HepG2 (cell line): ENCODE measurements at regions not wholly inside any gene's neighbourhood (a gene's known extent, or its start where the extent isn't known, plus 50 kb on each side); places are given as distances from the start of the nearest gene placed in this dataset.

Experiments
- ATAC-seq: fragments of 200-7000 bp; cut with Tn5 transposase; 3 replicates; pipeline ENCODE4 v1.9.1; 2020; ENCODE audit warnings: mild to moderate bottlenecking, moderate library complexity
- BruUV-seq: library from RNA; stranded (reverse); fragments of 400-500 nt; replicated peaks from 2 replicates; lab custom pipeline; 2021; lab: Mats Ljungman, UMichigan
- CTCF ChIA-PET: fragments of 300-600 bp; formaldehyde crosslinking; extraction: SDS; loops from one replicate; lab custom pipeline; 2021; ENCODE audit warnings: low total read pairs, inconsistent platforms, low intra/inter-chr PET ratio; lab: Yijun Ruan, JAX
- POLR2A ChIA-PET: fragments of 350-600 bp; sonication (Branson Sonifier 250); formaldehyde crosslinking; loops from one replicate; lab custom pipeline; 2020; ENCODE audit warnings: antibody characterized with exemption, inconsistent platforms; lab: Yijun Ruan, JAX
- DNase-seq: peaks from one replicate; pipeline ENCODE4 v3.0.0-alpha.2; 2015; ENCODE audit warnings: low spot score
- FAIRE-seq: peaks from 3 replicates; lab custom pipeline; 2011; peaks lifted over from hg19 to GRCh38; lab: Jason Lieb, UNC
- H2AFZ ChIP-seq: one replicate; pipeline ENCODE4 v1.6.1; 2011; ENCODE audit warnings: low read length, inconsistent platforms
- H3K27ac ChIP-seq: fragments of 300-600 bp; 3 replicates; pipeline ENCODE4 v1.8.0; 2011; ENCODE audit warnings: mixed run types, mild to moderate bottlenecking, mixed read lengths, low read length, inconsistent platforms; ENCODE audit not compliant: insufficient read depth; ENCODE audit errors: extremely low read length
- H3K27me3 ChIP-seq, 2 experiments: fragments of 200-600 bp in 1 of 2; 2 replicates in 1 of 2; 3 replicates in 1 of 2; pipeline versions ENCODE4 v1.6.0 to v1.8.0; 2011; ENCODE audit warnings: low read length in 2 of 2, mild to moderate bottlenecking in 2 of 2, moderate library complexity in 2 of 2, inconsistent platforms in 1 of 2; ENCODE audit not compliant: insufficient read depth in 2 of 2, control insufficient read depth in 1 of 2
- H3K36me3 ChIP-seq, 2 experiments: fragments of 200-600 bp in 1 of 2; replicated peaks in 1 of 2; 2 replicates in 1 of 2; 3 replicates in 1 of 2; pipeline versions ENCODE4 v1.5.1 to v1.8.0; 2011; ENCODE audit warnings: low read length in 2 of 2, inconsistent platforms in 1 of 2; ENCODE audit not compliant: insufficient read depth in 2 of 2, control insufficient read depth in 1 of 2
- H3K4me1 ChIP-seq: 2 replicates; pipeline ENCODE4 v1.5.1; 2012; ENCODE audit warnings: low read length, inconsistent platforms; ENCODE audit not compliant: insufficient read depth
- H3K4me2 ChIP-seq: 2 replicates; pipeline ENCODE4 v1.6.0; 2011; ENCODE audit warnings: low read depth, low read length, inconsistent platforms
- H3K4me3 ChIP-seq, 3 experiments: fragments of 200-600 bp in 1 of 3; sonication (generic), shearing (Covaris generic) in 1 of 3; replicated peaks in 1 of 3; 2 replicates each; pipeline ENCODE4 v1.5.1; 2011 to 2016; ENCODE audit warnings: low read length in 3 of 3, inconsistent platforms in 2 of 3, low read depth in 2 of 3, mild to moderate bottlenecking in 2 of 3, control low read depth in 1 of 3, mixed read lengths in 1 of 3; ENCODE audit not compliant: insufficient read depth in 1 of 3
- H3K79me2 ChIP-seq: one replicate; pipeline ENCODE4 v1.6.1; 2011; ENCODE audit warnings: low read length, inconsistent platforms; ENCODE audit not compliant: insufficient read depth
- H3K9ac ChIP-seq: 2 replicates; pipeline ENCODE4 v1.6.0; 2011; ENCODE audit warnings: mild to moderate bottlenecking, low read depth, low read length, inconsistent platforms; ENCODE audit not compliant: insufficient read depth
- H3K9me3 ChIP-seq: 2 replicates; pipeline ENCODE4 v1.5.1; 2012; ENCODE audit warnings: mild to moderate bottlenecking, low read length
- H4K20me1 ChIP-seq: 2 replicates; pipeline ENCODE4 v1.6.0; 2011; ENCODE audit warnings: inconsistent platforms, mild to moderate bottlenecking, low read length, moderate library complexity; ENCODE audit not compliant: insufficient read depth
- ARNTL ChIP-seq: sonication (generic); formaldehyde crosslinking; IDR thresholded peaks from 2 replicates; pipeline ENCODE4 v1.4.0; 2020; ENCODE audit warnings: mild to moderate bottlenecking, missing genetic modification reagents
- GABPA ChIP-seq, 2 experiments: IDR thresholded peaks; 2 replicates each; pipeline ENCODE4 v1.6.1; 2011 to 2016; ENCODE audit warnings: low read depth in 2 of 2, low read length in 1 of 2, missing biosample characterization in 1 of 2, missing genetic modification characterization in 1 of 2
- SMC3 ChIP-seq: IDR thresholded peaks from 2 replicates; pipeline ENCODE4 v1.6.1; 2011; ENCODE audit warnings: low read length, improper control_type of control experiment
- STAG1 ChIP-seq: sonication (generic); formaldehyde crosslinking; IDR thresholded peaks from 2 replicates; pipeline ENCODE4 v1.4.0; 2020; ENCODE audit warnings: missing genetic modification reagents
- XRCC5 ChIP-seq: fragments of 200-400 bp; formaldehyde crosslinking; optimal IDR thresholded peaks from 2 replicates; pipeline ENCODE3; 2017; ENCODE audit warnings: mild to moderate bottlenecking, low read length
- ZBTB49 ChIP-seq: sonication (generic); formaldehyde crosslinking; IDR thresholded peaks from 2 replicates; pipeline ENCODE4 v1.4.0; 2020; ENCODE audit warnings: missing genetic modification reagents, borderline replicate concordance
- ZNF224 ChIP-seq: sonication (generic); formaldehyde crosslinking; IDR thresholded peaks from 2 replicates; pipeline ENCODE4 v1.5.0; 2020; ENCODE audit warnings: mild to moderate bottlenecking, missing genetic modification reagents
- ZNF263 ChIP-seq: sonication (generic); formaldehyde crosslinking; IDR thresholded peaks from 2 replicates; pipeline ENCODE4 v1.4.0; 2020; ENCODE audit warnings: missing genetic modification reagents
- ZNF280D ChIP-seq: sonication (generic); formaldehyde crosslinking; IDR thresholded peaks from 2 replicates; pipeline ENCODE4 v1.5.1; 2020; ENCODE audit warnings: mild to moderate bottlenecking, missing genetic modification reagents
- ZNF383 ChIP-seq: sonication (generic); formaldehyde crosslinking; IDR thresholded peaks from 2 replicates; pipeline ENCODE4 v1.4.0; 2020; ENCODE audit warnings: missing genetic modification reagents, mild to moderate bottlenecking, borderline replicate concordance
- ZNF574 ChIP-seq: sonication (generic); formaldehyde crosslinking; IDR thresholded peaks from 2 replicates; pipeline ENCODE4 v1.4.0; 2020; ENCODE audit warnings: missing genetic modification reagents
- ZNF737 ChIP-seq: sonication (generic); formaldehyde crosslinking; IDR thresholded peaks from 2 replicates; pipeline ENCODE4 v1.5.0; 2020; ENCODE audit warnings: missing genetic modification reagents, mild to moderate bottlenecking, borderline replicate concordance
- ZNF879 ChIP-seq: sonication (generic); formaldehyde crosslinking; IDR thresholded peaks from 2 replicates; pipeline ENCODE4 v1.8.1; 2023; ENCODE audit warnings: missing genetic modification reagents
- WGBS: methylation state at CpG from one replicate; pipeline ENCODE4 v1.1.6; 2017; ENCODE audit warnings: low lambda C conversion rate; 5-methylcytosine and 5-hydroxymethylcytosine counted together
- in situ Hi-C: cut with HindIII; loops from 2 replicates; pipeline ENCODE4 v1.10.0; 2017; ENCODE audit warnings: low pct_unique_long_range_greater_than_20kb; ENCODE audit not compliant: extremely low pct_ligation_motif_present
- intact Hi-C: fragments of 100-400 bp; cut with micrococcal nuclease; formaldehyde crosslinking; loops from one replicate; pipeline ENCODE4 v1.10.0; 2022; ENCODE audit not compliant: unreplicated experiment

GRCh38 chr19:30799865-30800755 is 427.9 kb downstream of the ZNF536 start:
- Histone ChIP-seq H4K20me1 (no peaks in the 10 kb centered on the region), H3K36me3 (no peaks in the 10 kb centered on the region), H3K4me1 (no peaks in the 10 kb centered on the region), H3K27me3 (0 out of 5 replicates have a peak, but pooled peaks cover 0 to 3% of the 10 kb centered on the region in 2 experiments), H3K4me3 (no peak overlapping the region), H3K9me3 (no peaks in the 10 kb centered on the region; the same call in 1 of the 2 replicates), H3K4me2 (no peak overlapping the region), H3K27ac (no peak overlapping the region), H3K9ac (no peak overlapping the region), H2AFZ (no peak overlapping the region), H3K79me2 (no peaks in the 10 kb centered on the region)
- DNase-seq, result peak; percentile 3
- ChIA-PET POLR2A (no interaction called here), CTCF (no interaction called here)
- no peak for FAIRE-seq
- in situ Hi-C loops, result no loop called here
- BruUV-seq, result no TSS peak
- peak; percentile 83 for ATAC-seq
- 43% methylated on average over 17 of the region's 22 CpGs for WGBS
- intact Hi-C loops, result no loop called here
- TF ChIP-seq ZNF574 (no peak), ZNF224 (CRISPR knock-in tag) (no peak), SMC3 (peak; percentile 27), GABPA (IDR thresholded peaks at IDR 0.05; ENCODE audit: low read depth, low read length) (no peak), GABPA (CRISPR knock-in tag; IDR thresholded peaks at IDR 0.05; ENCODE audit: low read depth) (no peak), ARNTL (CRISPR knock-in tag) (no peak), ZNF383 (CRISPR knock-in tag) (no peak), ZNF263 (peak; percentile 58; the same call in 1 of the 2 replicates), ZNF879 (CRISPR knock-in tag) (no peak), ZNF737 (no peak), ZNF280D (no peak), XRCC5 (peak; percentile 77), ZBTB49 (CRISPR knock-in tag) (no peak), STAG1 (peak; percentile 77)
